ENCODE measurements at regions not wholly inside any gene's neighbourhood (a gene's known extent, or its start where the extent isn't known, plus 50 kb on each side); places are given as distances from the start of the nearest gene placed in this dataset.
"Not testable (repeated sequence)": the region's sequence is repeated elsewhere in the genome, so short reads cannot be mapped to it uniquely, and the experiment has no call there.

DNA sequence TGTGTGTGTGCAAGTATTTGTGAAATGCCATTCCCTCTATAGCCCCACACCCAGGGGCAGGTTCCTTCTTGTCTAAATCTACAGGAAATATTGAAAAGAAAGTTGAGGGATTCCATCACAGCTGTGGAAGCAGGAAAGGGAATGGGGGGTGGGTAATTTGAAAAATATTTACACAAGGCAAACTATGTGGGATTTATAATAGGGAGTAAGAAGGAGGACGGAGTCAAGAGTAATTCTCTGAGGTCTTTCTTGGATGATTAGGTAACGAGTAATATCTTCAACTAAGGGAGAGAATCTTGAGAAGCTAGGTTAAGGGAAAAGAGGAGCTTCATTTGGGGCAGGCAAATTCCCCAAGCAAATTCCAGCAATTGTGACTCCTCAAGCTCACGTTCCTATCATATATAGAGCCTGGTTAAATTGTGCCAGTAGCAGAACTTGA lies 113.5 kb upstream of the SGK1 start:
- H3K9me3 ChIP-seq (ENCODE audit: control insufficient read depth in 2 of 3, low read length in 3 of 3), result no peaks in the 10 kb centered on the region
- no peak overlapping the region for H3K4me3 ChIP-seq (ENCODE audit: low read length)
- no peak overlapping the region for H3K27ac ChIP-seq (ENCODE audit: low read depth, low read length)
- no peak overlapping the region for H3K4me3 Mint-ChIP-seq
- H3K36me3 ChIP-seq (ENCODE audit: control insufficient read depth in 2 of 3, insufficient read depth in 3 of 3, low read length in 3 of 3), result no peaks in the 10 kb centered on the region
- CTCF ChIA-PET, result no interaction called here
- peaks cover 0 to 6% (median 0%) of the 10 kb centered on the region in 11 donors for H3K9me3 Mint-ChIP-seq
- no peaks in the 10 kb centered on the region for H3K27me3 ChIP-seq (ENCODE audit: control insufficient read depth in 2 of 2, insufficient read depth in 2 of 2, low read length in 2 of 2)
- intact Hi-C loops (cut with micrococcal nuclease), result no loop called here
- no peaks in the 10 kb centered on the region for H3K4me1 ChIP-seq (ENCODE audit: control insufficient read depth in 2 of 2, insufficient read depth in 2 of 2, low read length in 2 of 2)
- H3K27me3 Mint-ChIP-seq, result no peaks in the 10 kb centered on the region
- POLR2A ChIA-PET, result interaction anchor here (0.6 kb wide), 1 partner anchor 13 kb away, joined by 3 read pairs; no protein-coding TSS in a partner anchor
- H3K36me3 Mint-ChIP-seq, result peaks cover 0 to 6% (median 0%) of the 10 kb centered on the region in 5 donors
- H3K4me1 Mint-ChIP-seq, result peaks cover 0 to 27% (median 11%) of the 10 kb centered on the region in 7 donors
- DNase-seq (no peak), ATAC-seq (no peak)
- H3K27ac Mint-ChIP-seq, result no peak overlapping the region

- CTCF ChIA-PET, result no interaction called here
- Mint-ChIP-seq H3K27me3 (no peaks in the 10 kb centered on the region), H3K27ac (peak overlapping the region in 1 of 9 donors; percentile 11), H3K4me3 (no peak overlapping the region), H3K9me3 (peaks cover 0 to 6% (median 0%) of the 10 kb centered on the region in 11 donors), H3K36me3 (peaks cover 0 to 7% (median 0%) of the 10 kb centered on the region in 5 donors), H3K4me1 (peaks cover 0 to 24% (median 5%) of the 10 kb centered on the region in 7 donors)
- DNase-seq (no peak), ATAC-seq (no peak)
- POLR2A ChIA-PET, result no interaction called here
- Histone ChIP-seq H3K4me1 (ENCODE audit: control insufficient read depth in 2 of 2, insufficient read depth in 2 of 2, low read length in 2 of 2) (no peaks in the 10 kb centered on the region), H3K27me3 (ENCODE audit: control insufficient read depth in 2 of 2, insufficient read depth in 2 of 2, low read length in 2 of 2) (no peaks in the 10 kb centered on the region), H3K27ac (ENCODE audit: low read depth, low read length) (no peak overlapping the region), H3K9me3 (ENCODE audit: control insufficient read depth in 2 of 3, low read length in 3 of 3) (no peaks in the 10 kb centered on the region), H3K4me3 (ENCODE audit: low read length) (no peak overlapping the region), H3K36me3 (ENCODE audit: control insufficient read depth in 2 of 3, insufficient read depth in 3 of 3, low read length in 3 of 3) (no peaks in the 10 kb centered on the region)
- intact Hi-C loops (cut with micrococcal nuclease), result no loop called here
Measured at GRCh38 chr6:134429861-134430380, 112.0 kb upstream of the SGK1 start.

DNA sequence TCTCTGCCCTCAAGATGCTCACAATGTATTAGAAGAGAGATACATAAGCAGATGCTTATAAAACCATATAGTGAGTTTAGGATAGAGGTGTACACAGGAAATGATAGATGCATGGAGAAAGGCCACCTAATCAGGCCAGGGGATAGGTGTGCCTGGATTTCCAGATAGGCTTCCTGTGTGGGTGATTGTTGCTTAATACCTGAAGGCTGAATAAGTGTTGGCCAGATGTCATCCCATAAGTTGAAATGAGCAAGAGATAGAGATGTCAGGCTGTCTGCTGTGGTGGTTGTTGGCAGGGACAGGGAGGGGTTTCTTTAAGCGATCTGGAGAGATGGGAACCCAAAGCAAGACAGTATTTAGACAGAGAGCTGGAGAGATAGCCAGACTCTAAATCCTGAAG lies 109.8 kb upstream of the SGK1 start:
- no peak for ATAC-seq
- CTCF ChIA-PET, result no interaction called here
- peak overlapping the region in 3 of 9 donors; percentile 0 to 2 (median 1) for H3K27ac Mint-ChIP-seq

GRCh38 chr6:134426623-134427022 lies 108.7 kb upstream of the SGK1 start:
- CTCF ChIA-PET, result interaction anchor here (0.6 kb wide), 1 partner anchor 1017 kb away, joined by 3 read pairs; no protein-coding TSS in a partner anchor

More for the DNA sequence above, 109.8 kb upstream of the SGK1 start:
- Histone ChIP-seq H3K4me1 (ENCODE audit: control insufficient read depth in 2 of 2, insufficient read depth in 2 of 2, low read length in 2 of 2) (no peaks in the 10 kb centered on the region), H3K27me3 (ENCODE audit: control insufficient read depth in 2 of 2, insufficient read depth in 2 of 2, low read length in 2 of 2) (no peaks in the 10 kb centered on the region), H3K36me3 (ENCODE audit: control insufficient read depth in 2 of 3, insufficient read depth in 3 of 3, low read length in 3 of 3) (no peaks in the 10 kb centered on the region), H3K27ac (ENCODE audit: low read depth, low read length) (no peak overlapping the region), H3K4me3 (ENCODE audit: low read length) (no peak overlapping the region), H3K9me3 (ENCODE audit: control insufficient read depth in 2 of 3, low read length in 3 of 3) (no peaks in the 10 kb centered on the region)
- no peak for DNase-seq
- Mint-ChIP-seq H3K9me3 (peaks cover 0 to 5% (median 0%) of the 10 kb centered on the region in 11 donors), H3K27me3 (no peaks in the 10 kb centered on the region), H3K36me3 (peaks cover 0 to 9% (median 0%) of the 10 kb centered on the region in 5 donors), H3K4me3 (no peak overlapping the region), H3K4me1 (peaks cover 0 to 22% (median 5%) of the 10 kb centered on the region in 7 donors)
- POLR2A ChIA-PET, result no interaction called here
- intact Hi-C loops (cut with micrococcal nuclease), result no loop called here

DNA sequence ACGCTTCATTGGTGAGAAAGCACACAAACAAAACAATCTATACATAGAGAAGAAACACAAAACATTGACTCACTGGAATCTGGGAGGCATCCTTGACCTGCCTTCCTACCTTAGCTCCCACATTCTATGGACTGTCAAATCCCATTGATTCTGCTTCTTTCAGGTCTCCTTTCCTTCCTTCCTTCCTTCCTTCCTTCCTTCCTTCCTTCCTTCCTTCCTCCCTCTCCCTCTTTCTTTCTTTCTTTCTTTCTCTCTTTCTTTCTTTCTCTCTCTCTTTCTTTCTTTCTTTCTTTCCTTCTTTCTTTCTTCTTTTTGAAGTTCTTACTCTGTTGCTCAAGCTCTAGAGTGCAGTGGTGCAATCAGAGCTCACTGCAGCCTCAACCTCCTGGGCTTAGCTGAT lies 108.0 kb upstream of the SGK1 start:
- peaks cover 0 to 22% (median 6%) of the 10 kb centered on the region in 7 donors for H3K4me1 Mint-ChIP-seq
- H3K36me3 Mint-ChIP-seq; H3K27me3 Mint-ChIP-seq; H3K9me3 Mint-ChIP-seq; H3K27me3 ChIP-seq (ENCODE audit: control insufficient read depth in 2 of 2, insufficient read depth in 2 of 2, low read length in 2 of 2); ATAC-seq; intact Hi-C loops (cut with micrococcal nuclease); H3K4me3 Mint-ChIP-seq; DNase-seq; H3K36me3 ChIP-seq (ENCODE audit: control insufficient read depth in 2 of 3, insufficient read depth in 3 of 3, low read length in 3 of 3); H3K4me1 ChIP-seq (ENCODE audit: control insufficient read depth in 2 of 2, insufficient read depth in 2 of 2, low read length in 2 of 2); H3K9me3 ChIP-seq (ENCODE audit: control insufficient read depth in 2 of 3, low read length in 3 of 3); H3K4me3 ChIP-seq (ENCODE audit: low read length); H3K27ac ChIP-seq (ENCODE audit: low read depth, low read length); POLR2A ChIA-PET: not testable (repeated sequence)
- H3K27ac Mint-ChIP-seq, result peak overlapping the region in 1 of 9 donors; percentile 50
- CTCF ChIA-PET, result interaction anchor here (0.6 kb wide), 1 partner anchor 1018 kb away, joined by 3 read pairs; no protein-coding TSS in a partner anchor

More at GRCh38 chr6:134426623-134427022, 108.7 kb upstream of the SGK1 start:
- intact Hi-C loops (cut with micrococcal nuclease), result no loop called here
- Histone ChIP-seq H3K27ac (ENCODE audit: low read depth, low read length) (no peak overlapping the region), H3K4me3 (ENCODE audit: low read length) (no peak overlapping the region), H3K27me3 (ENCODE audit: control insufficient read depth in 2 of 2, insufficient read depth in 2 of 2, low read length in 2 of 2) (no peaks in the 10 kb centered on the region), H3K36me3 (ENCODE audit: control insufficient read depth in 2 of 3, insufficient read depth in 3 of 3, low read length in 3 of 3) (no peaks in the 10 kb centered on the region), H3K4me1 (ENCODE audit: control insufficient read depth in 2 of 2, insufficient read depth in 2 of 2, low read length in 2 of 2) (no peaks in the 10 kb centered on the region), H3K9me3 (ENCODE audit: control insufficient read depth in 2 of 3, low read length in 3 of 3) (no peaks in the 10 kb centered on the region)
- DNase-seq (no peak), ATAC-seq (no peak)
- Mint-ChIP-seq H3K27ac (peak overlapping the region in 3 of 9 donors; percentile 9 to 45 (median 42)), H3K4me1 (peaks cover 0 to 22% (median 6%) of the 10 kb centered on the region in 7 donors), H3K9me3 (peaks cover 0 to 8% (median 0%) of the 10 kb centered on the region in 11 donors), H3K4me3 (no peak overlapping the region), H3K27me3 (no peaks in the 10 kb centered on the region), H3K36me3 (peaks cover 0 to 9% (median 0%) of the 10 kb centered on the region in 5 donors)
- POLR2A ChIA-PET, result no interaction called here

- Histone ChIP-seq H3K9me3 (ENCODE audit: control insufficient read depth in 2 of 3, low read length in 3 of 3) (no peaks in the 10 kb centered on the region), H3K27me3 (ENCODE audit: control insufficient read depth in 2 of 2, insufficient read depth in 2 of 2, low read length in 2 of 2) (no peaks in the 10 kb centered on the region), H3K4me3 (ENCODE audit: low read length) (no peak overlapping the region), H3K36me3 (ENCODE audit: control insufficient read depth in 2 of 3, insufficient read depth in 3 of 3, low read length in 3 of 3) (no peaks in the 10 kb centered on the region), H3K27ac (ENCODE audit: low read depth, low read length) (no peak overlapping the region), H3K4me1 (ENCODE audit: control insufficient read depth in 2 of 2, insufficient read depth in 2 of 2, low read length in 2 of 2) (no peaks in the 10 kb centered on the region)
- ATAC-seq (no peak), DNase-seq (no peak)
- intact Hi-C loops (cut with micrococcal nuclease), result no loop called here
- Mint-ChIP-seq H3K36me3 (peaks cover 0 to 9% (median 0%) of the 10 kb centered on the region in 5 donors), H3K27me3 (no peaks in the 10 kb centered on the region), H3K4me3 (no peak overlapping the region), H3K4me1 (peaks cover 0 to 22% (median 6%) of the 10 kb centered on the region in 7 donors), H3K27ac (no peak overlapping the region), H3K9me3 (peaks cover 0 to 8% (median 0%) of the 10 kb centered on the region in 11 donors)
- POLR2A ChIA-PET, result no interaction called here
- CTCF ChIA-PET, result no interaction called here
Measured at GRCh38 chr6:134425513-134425912, 107.6 kb upstream of the SGK1 start.

DNA sequence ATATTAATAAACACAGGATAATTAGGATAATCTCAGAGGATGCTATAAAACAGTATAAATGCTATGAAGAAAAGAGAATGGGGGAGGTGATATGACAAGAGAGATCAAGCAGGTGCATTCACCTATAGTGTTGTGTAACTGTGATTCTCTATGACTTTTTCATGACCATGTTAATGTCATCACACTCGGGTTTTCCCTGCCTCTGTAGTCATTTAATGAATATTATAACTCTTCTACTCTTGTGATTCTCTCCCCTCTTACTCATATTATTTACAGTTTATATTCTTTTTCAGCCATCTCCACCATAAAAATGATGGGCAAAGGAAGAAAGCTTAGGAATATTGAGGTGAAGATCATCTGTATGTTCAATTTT lies 106.9 kb upstream of the SGK1 start:
- no peaks in the 10 kb centered on the region for H3K27me3 ChIP-seq (ENCODE audit: control insufficient read depth in 2 of 2, insufficient read depth in 2 of 2, low read length in 2 of 2)
- ChIA-PET POLR2A (no interaction called here), CTCF (interaction anchor here (0.8 kb wide), 1 partner anchor 247 kb away, joined by 3 read pairs; no protein-coding TSS in a partner anchor)
- H3K4me3 ChIP-seq (ENCODE audit: low read length), result no peak overlapping the region
- H3K36me3 Mint-ChIP-seq, result peaks cover 0 to 7% (median 0%) of the 10 kb centered on the region in 5 donors
- H3K9me3 ChIP-seq (ENCODE audit: control insufficient read depth in 2 of 3, low read length in 3 of 3), result no peaks in the 10 kb centered on the region
- intact Hi-C loops (cut with micrococcal nuclease), result no loop called here
- DNase-seq (no peak), ATAC-seq (no peak)
- H3K4me1 Mint-ChIP-seq, result peaks cover 0 to 22% (median 6%) of the 10 kb centered on the region in 7 donors
- H3K27ac ChIP-seq (ENCODE audit: low read depth, low read length), result no peak overlapping the region
- H3K27ac Mint-ChIP-seq, result no peak overlapping the region
- no peaks in the 10 kb centered on the region for H3K4me1 ChIP-seq (ENCODE audit: control insufficient read depth in 2 of 2, insufficient read depth in 2 of 2, low read length in 2 of 2)
- H3K36me3 ChIP-seq (ENCODE audit: control insufficient read depth in 2 of 3, insufficient read depth in 3 of 3, low read length in 3 of 3), result no peaks in the 10 kb centered on the region
- H3K9me3 Mint-ChIP-seq, result peaks cover 0 to 8% (median 0%) of the 10 kb centered on the region in 11 donors
- no peak overlapping the region for H3K4me3 Mint-ChIP-seq
- H3K27me3 Mint-ChIP-seq, result no peaks in the 10 kb centered on the region
